GM23338 (cell line): ENCODE measurements at regions not wholly inside any gene's neighbourhood (a gene's known extent, or its start where the extent isn't known, plus 50 kb on each side); places are given as distances from the start of the nearest gene placed in this dataset.

Experiments used
- ATAC-seq: fragments of 200-7000 bp; cut with Tn5 transposase; 3 replicates; pipeline ENCODE4 v1.9.1; 2020
- DNase-seq: peaks from one replicate; pipeline ENCODE4 v3.0.0-alpha.2; 2015; ENCODE audit warnings: low spot score
- H2AFZ ChIP-seq: fragments of 200-600 bp; sonication (generic); 2 replicates; pipeline ENCODE4 v1.8.0; 2016; ENCODE audit warnings: antibody characterized with exemption, mild to moderate bottlenecking, moderate library complexity
- H3F3A ChIP-seq: fragments of 200-600 bp; sonication (generic); replicated peaks from 2 replicates; pipeline ENCODE4 v1.8.0; 2017; ENCODE audit warnings: antibody characterized with exemption, mixed run types, low read depth
- H3K27ac ChIP-seq: fragments of 200-600 bp; sonication (generic); 2 replicates; pipeline ENCODE4 v1.6.1; 2016; ENCODE audit warnings: low read depth
- H3K27me3 ChIP-seq: fragments of 200-600 bp; sonication (generic); 2 replicates; pipeline ENCODE4 v1.8.0; 2016; ENCODE audit warnings: mild to moderate bottlenecking, mixed run types, moderate library complexity; ENCODE audit not compliant: insufficient read depth
- H3K36me3 ChIP-seq: fragments of 200-600 bp; sonication (generic); 2 replicates; pipeline ENCODE4 v1.8.0; 2016; ENCODE audit warnings: mild to moderate bottlenecking; ENCODE audit not compliant: insufficient read depth
- H3K4me1 ChIP-seq: fragments of 200-600 bp; sonication (generic); 2 replicates; pipeline ENCODE4 v1.8.0; 2016; ENCODE audit warnings: mild to moderate bottlenecking, moderate library complexity; ENCODE audit not compliant: insufficient read depth
- H3K4me2 ChIP-seq: fragments of 200-600 bp; sonication (generic); 2 replicates; pipeline ENCODE4 v1.7.1; 2017; ENCODE audit warnings: mixed run types
- H3K4me3 ChIP-seq: fragments of 200-600 bp; sonication (generic); 2 replicates; pipeline ENCODE4 v1.6.1; 2016; ENCODE audit warnings: mixed run types
- H3K79me2 ChIP-seq: fragments of 200-600 bp; sonication (generic); replicated peaks from 2 replicates; pipeline ENCODE4 v1.8.0; 2017; ENCODE audit warnings: mild to moderate bottlenecking; ENCODE audit not compliant: insufficient read depth
- H3K9me2 ChIP-seq: fragments of 200-600 bp; sonication (generic); 2 replicates; pipeline ENCODE4 v1.8.0; 2017; ENCODE audit not compliant: insufficient read depth
- H4K20me1 ChIP-seq: fragments of 200-600 bp; sonication (generic); replicated peaks from 2 replicates; pipeline ENCODE4 v1.8.0; 2017; ENCODE audit warnings: mild to moderate bottlenecking; ENCODE audit not compliant: insufficient read depth
- H3K27ac Mint-ChIP-seq: 2 replicates; pipeline ENCODE4 v1.8.0; 2020; ENCODE audit warnings: inconsistent platforms, mild to moderate bottlenecking, moderate library complexity, mixed read lengths
- H3K27me3 Mint-ChIP-seq: 3 replicates; pipeline ENCODE4 v1.8.0; 2022; ENCODE audit warnings: low read depth, mild to moderate bottlenecking, moderate library complexity, mixed read lengths, inconsistent platforms; ENCODE audit not compliant: insufficient read depth, poor library complexity
- H3K36me3 Mint-ChIP-seq: 3 replicates; pipeline ENCODE4 v1.8.0; 2021; ENCODE audit warnings: low read depth, mild to moderate bottlenecking, inconsistent platforms, moderate library complexity, mixed read lengths
- H3K4me1 Mint-ChIP-seq: 3 replicates; pipeline ENCODE4 v1.8.0; 2020; ENCODE audit warnings: mild to moderate bottlenecking, inconsistent platforms, mixed read lengths
- H3K4me3 Mint-ChIP-seq: 3 replicates; pipeline ENCODE4 v1.8.0; 2021; ENCODE audit warnings: moderate library complexity, mild to moderate bottlenecking, inconsistent platforms, mixed read lengths
- H3K9me3 Mint-ChIP-seq: 3 replicates; pipeline ENCODE4 v1.8.0; 2020; ENCODE audit warnings: moderate library complexity, mild to moderate bottlenecking, inconsistent platforms, mixed read lengths
- EZH2 ChIP-seq: fragments of 200-600 bp; sonication (generic); IDR thresholded peaks from one replicate; pipeline ENCODE4 v1.8.0; 2017; ENCODE audit warnings: antibody characterized with exemption, mild to moderate bottlenecking, low read depth; ENCODE audit not compliant: unreplicated experiment
- EZH2phosphoT487 ChIP-seq: fragments of 200-600 bp; sonication (generic); IDR thresholded peaks from one replicate; pipeline ENCODE4 v1.8.1; 2018; ENCODE audit warnings: antibody characterized with exemption; ENCODE audit not compliant: unreplicated experiment
- JUNB ChIP-seq: IDR thresholded peaks from one replicate; pipeline ENCODE4 v1.6.1; 2016; ENCODE audit warnings: antibody characterized with exemption; ENCODE audit not compliant: unreplicated experiment
- STAT1 ChIP-seq: IDR thresholded peaks from one replicate; pipeline ENCODE4 v1.6.1; 2016; ENCODE audit warnings: antibody characterized with exemption; ENCODE audit not compliant: unreplicated experiment
- ZNF114 ChIP-seq: fragments of 250-450 bp; sonication (Bioruptor Pico); IDR thresholded peaks from 2 replicates; pipeline ENCODE4 v1.5.0; 2020; ENCODE audit warnings: mild to moderate bottlenecking, moderate library complexity
- TF ChIP-seq, protein P1 (sequence below): fragments of 250-450 bp; sonication (Bioruptor Pico); IDR thresholded peaks from 2 replicates; pipeline ENCODE4 v1.5.0; 2020; ENCODE audit warnings: mild to moderate bottlenecking, moderate library complexity
- TF ChIP-seq, protein P2 (sequence below): IDR thresholded peaks from one replicate; pipeline ENCODE4 v1.6.1; 2018; ENCODE audit warnings: antibody characterized with exemption; ENCODE audit not compliant: unreplicated experiment

DNA sequence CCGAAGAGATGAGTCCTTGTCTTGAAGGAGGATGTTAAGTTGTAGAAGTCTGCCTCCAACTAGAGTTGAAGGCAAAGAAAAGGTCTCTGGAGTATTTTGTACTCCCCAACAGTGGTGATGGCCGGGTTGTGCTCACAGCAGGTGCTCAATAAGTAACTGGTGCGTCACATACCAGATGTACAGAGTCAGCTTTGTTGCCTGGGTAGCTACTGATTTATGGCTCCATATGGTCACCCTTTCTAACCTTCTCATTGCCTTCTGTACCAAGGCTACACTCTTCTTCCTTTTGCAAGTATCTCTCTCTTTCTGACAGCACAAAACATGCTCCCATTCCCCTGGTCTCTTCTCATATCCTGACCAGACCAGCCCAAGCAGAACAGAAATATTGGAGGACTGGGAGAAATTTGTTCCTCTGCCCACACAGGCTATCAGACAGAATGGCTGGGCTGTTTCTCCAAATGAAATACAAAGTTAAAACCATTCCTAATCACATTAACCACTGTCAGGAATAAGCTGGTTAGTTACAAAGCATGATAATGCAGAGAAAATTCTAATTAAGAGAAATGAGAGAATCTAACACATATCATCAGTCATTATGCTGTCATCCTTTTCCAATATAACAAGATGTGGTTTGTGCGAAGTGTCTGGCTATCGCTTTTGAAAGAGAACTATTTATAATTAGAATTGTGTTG lies 150.1 kb upstream of the LRRN1 start:
- no peak overlapping the region for H3K4me2 ChIP-seq
- Mint-ChIP-seq H3K9me3 (peaks cover 97% of the 10 kb centered on the region), H3K27me3 (no peaks in the 10 kb centered on the region), H3K36me3 (peaks cover 9% of the 10 kb centered on the region; the same call in 2 of the 3 replicates), H3K4me1 (no peaks in the 10 kb centered on the region), H3K27ac (no peak overlapping the region), H3K4me3 (no peak overlapping the region)
- H3F3A ChIP-seq: no peaks in the 10 kb centered on the region
- no peaks in the 10 kb centered on the region for H3K36me3 ChIP-seq
- no peaks in the 10 kb centered on the region for H3K79me2 ChIP-seq
- no peaks in the 10 kb centered on the region for H3K9me2 ChIP-seq
- DNase-seq: no peak
- no peak overlapping the region for H3K27ac ChIP-seq
- H3K27me3 ChIP-seq: no peaks in the 10 kb centered on the region
- no peak for ATAC-seq
- H4K20me1 ChIP-seq: no peaks in the 10 kb centered on the region
- H2AFZ ChIP-seq: no peak overlapping the region
- H3K4me1 ChIP-seq: no peaks in the 10 kb centered on the region
- TF ChIP-seq, protein P1, sequence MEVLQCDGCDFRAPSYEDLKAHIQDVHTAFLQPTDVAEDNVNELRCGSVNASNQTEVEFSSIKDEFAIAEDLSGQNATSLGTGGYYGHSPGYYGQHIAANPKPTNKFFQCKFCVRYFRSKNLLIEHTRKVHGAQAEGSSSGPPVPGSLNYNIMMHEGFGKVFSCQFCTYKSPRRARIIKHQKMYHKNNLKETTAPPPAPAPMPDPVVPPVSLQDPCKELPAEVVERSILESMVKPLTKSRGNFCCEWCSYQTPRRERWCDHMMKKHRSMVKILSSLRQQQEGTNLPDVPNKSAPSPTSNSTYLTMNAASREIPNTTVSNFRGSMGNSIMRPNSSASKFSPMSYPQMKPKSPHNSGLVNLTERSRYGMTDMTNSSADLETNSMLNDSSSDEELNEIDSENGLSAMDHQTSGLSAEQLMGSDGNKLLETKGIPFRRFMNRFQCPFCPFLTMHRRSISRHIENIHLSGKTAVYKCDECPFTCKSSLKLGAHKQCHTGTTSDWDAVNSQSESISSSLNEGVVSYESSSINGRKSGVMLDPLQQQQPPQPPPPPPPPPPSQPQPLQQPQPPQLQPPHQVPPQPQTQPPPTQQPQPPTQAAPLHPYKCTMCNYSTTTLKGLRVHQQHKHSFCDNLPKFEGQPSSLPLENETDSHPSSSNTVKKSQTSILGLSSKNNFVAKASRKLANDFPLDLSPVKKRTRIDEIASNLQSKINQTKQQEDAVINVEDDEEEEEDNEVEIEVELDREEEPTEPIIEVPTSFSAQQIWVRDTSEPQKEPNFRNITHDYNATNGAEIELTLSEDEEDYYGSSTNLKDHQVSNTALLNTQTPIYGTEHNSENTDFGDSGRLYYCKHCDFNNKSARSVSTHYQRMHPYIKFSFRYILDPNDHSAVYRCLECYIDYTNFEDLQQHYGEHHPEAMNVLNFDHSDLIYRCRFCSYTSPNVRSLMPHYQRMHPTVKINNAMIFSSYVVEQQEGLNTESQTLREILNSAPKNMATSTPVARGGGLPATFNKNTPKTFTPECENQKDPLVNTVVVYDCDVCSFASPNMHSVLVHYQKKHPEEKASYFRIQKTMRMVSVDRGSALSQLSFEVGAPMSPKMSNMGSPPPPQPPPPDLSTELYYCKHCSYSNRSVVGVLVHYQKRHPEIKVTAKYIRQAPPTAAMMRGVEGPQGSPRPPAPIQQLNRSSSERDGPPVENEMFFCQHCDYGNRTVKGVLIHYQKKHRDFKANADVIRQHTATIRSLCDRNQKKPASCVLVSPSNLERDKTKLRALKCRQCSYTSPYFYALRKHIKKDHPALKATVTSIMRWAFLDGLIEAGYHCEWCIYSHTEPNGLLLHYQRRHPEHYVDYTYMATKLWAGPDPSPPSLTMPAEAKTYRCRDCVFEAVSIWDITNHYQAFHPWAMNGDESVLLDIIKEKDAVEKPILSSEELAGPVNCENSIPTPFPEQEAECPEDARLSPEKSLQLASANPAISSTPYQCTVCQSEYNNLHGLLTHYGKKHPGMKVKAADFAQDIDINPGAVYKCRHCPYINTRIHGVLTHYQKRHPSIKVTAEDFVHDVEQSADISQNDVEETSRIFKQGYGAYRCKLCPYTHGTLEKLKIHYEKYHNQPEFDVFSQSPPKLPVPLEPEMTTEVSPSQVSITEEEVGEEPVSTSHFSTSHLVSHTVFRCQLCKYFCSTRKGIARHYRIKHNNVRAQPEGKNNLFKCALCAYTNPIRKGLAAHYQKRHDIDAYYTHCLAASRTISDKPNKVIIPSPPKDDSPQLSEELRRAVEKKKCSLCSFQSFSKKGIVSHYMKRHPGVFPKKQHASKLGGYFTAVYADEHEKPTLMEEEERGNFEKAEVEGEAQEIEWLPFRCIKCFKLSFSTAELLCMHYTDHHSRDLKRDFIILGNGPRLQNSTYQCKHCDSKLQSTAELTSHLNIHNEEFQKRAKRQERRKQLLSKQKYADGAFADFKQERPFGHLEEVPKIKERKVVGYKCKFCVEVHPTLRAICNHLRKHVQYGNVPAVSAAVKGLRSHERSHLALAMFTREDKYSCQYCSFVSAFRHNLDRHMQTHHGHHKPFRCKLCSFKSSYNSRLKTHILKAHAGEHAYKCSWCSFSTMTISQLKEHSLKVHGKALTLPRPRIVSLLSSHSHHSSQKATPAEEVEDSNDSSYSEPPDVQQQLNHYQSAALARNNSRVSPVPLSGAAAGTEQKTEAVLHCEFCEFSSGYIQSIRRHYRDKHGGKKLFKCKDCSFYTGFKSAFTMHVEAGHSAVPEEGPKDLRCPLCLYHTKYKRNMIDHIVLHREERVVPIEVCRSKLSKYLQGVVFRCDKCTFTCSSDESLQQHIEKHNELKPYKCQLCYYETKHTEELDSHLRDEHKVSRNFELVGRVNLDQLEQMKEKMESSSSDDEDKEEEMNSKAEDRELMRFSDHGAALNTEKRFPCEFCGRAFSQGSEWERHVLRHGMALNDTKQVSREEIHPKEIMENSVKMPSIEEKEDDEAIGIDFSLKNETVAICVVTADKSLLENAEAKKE (CRISPR knock-in tag): no peak
- no peak overlapping the region for H3K4me3 ChIP-seq

DNA sequence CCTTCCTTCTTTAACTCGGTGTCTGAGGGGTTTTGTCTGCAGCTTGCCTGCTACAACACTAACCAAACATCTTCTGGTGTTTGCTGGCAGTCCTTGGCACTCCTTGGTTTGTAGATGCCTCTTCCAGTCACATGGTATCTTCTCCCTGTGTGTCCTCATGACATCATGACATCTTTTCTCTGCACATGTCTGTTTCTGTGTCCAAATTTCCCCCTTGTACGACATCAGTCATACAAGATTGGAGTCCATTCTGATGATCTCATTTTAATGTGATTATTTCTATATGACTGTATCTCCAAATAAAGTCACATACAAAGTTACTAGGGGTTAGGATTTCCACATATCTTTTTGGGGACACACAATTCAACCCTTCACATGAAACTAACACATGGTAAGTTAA lies 152.3 kb upstream of the LRRN1 start:
- Histone ChIP-seq H3K4me3 (no peak overlapping the region), H3K36me3 (no peaks in the 10 kb centered on the region), H3K79me2 (no peaks in the 10 kb centered on the region), H3K4me1 (no peaks in the 10 kb centered on the region), H3K27me3 (no peaks in the 10 kb centered on the region), H2AFZ (no peak overlapping the region), H4K20me1 (no peaks in the 10 kb centered on the region), H3K27ac (no peak overlapping the region), H3K9me2 (no peaks in the 10 kb centered on the region), H3F3A (no peaks in the 10 kb centered on the region), H3K4me2 (no peak overlapping the region)
- peaks cover 96% of the 10 kb centered on the region for H3K9me3 Mint-ChIP-seq
- H3K36me3 Mint-ChIP-seq: peaks cover 13% of the 10 kb centered on the region; the same call in 2 of the 3 replicates
- no peak overlapping the region for H3K4me3 Mint-ChIP-seq
- TF ChIP-seq EZH2 (no peak), ZNF114 (CRISPR knock-in tag) (no peak), STAT1 (no peak), JUNB (no peak), EZH2phosphoT487 (no peak)
- TF ChIP-seq, protein P2, sequence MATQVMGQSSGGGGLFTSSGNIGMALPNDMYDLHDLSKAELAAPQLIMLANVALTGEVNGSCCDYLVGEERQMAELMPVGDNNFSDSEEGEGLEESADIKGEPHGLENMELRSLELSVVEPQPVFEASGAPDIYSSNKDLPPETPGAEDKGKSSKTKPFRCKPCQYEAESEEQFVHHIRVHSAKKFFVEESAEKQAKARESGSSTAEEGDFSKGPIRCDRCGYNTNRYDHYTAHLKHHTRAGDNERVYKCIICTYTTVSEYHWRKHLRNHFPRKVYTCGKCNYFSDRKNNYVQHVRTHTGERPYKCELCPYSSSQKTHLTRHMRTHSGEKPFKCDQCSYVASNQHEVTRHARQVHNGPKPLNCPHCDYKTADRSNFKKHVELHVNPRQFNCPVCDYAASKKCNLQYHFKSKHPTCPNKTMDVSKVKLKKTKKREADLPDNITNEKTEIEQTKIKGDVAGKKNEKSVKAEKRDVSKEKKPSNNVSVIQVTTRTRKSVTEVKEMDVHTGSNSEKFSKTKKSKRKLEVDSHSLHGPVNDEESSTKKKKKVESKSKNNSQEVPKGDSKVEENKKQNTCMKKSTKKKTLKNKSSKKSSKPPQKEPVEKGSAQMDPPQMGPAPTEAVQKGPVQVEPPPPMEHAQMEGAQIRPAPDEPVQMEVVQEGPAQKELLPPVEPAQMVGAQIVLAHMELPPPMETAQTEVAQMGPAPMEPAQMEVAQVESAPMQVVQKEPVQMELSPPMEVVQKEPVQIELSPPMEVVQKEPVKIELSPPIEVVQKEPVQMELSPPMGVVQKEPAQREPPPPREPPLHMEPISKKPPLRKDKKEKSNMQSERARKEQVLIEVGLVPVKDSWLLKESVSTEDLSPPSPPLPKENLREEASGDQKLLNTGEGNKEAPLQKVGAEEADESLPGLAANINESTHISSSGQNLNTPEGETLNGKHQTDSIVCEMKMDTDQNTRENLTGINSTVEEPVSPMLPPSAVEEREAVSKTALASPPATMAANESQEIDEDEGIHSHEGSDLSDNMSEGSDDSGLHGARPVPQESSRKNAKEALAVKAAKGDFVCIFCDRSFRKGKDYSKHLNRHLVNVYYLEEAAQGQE: no peak
- no peaks in the 10 kb centered on the region for H3K27me3 Mint-ChIP-seq
- H3K27ac Mint-ChIP-seq: no peak overlapping the region
- no peak for ATAC-seq
- H3K4me1 Mint-ChIP-seq: no peaks in the 10 kb centered on the region
- DNase-seq: no peak
